NCI-H1105 (cell line): ENCODE measurements at regions not wholly inside any gene's neighbourhood (a gene's known extent, or its start where the extent isn't known, plus 50 kb on each side); places are given as distances from the start of the nearest gene placed in this dataset.
"Not testable (repeated sequence)": the region's sequence is repeated elsewhere in the genome, so short reads cannot be mapped to it uniquely, and the experiment has no call there.

ENCODE experiments used
- DNase-seq: peaks from one replicate; lab custom pipeline; 2025; lab: John Stamatoyannopoulos, UW

DNA sequence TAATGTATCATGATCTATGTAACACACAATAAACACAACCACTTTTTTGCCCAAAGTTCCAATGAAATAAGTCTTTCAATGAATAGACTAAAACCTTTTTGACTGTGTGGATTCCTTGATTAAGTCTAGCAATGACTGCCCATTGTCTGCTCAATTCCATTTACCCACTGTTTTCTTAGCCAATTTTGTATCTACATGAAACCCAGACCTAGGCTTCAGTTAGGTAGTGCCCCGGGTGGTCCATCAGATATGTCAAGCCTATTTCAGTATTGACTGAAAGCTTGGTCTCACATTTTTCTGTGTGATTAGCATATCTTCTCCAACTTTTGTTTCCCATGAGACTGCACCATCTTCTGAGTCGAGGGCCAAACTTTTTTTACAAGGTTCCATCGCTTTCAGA, 615.0 kb downstream of the C6orf118 start:
- DNase-seq: no peak

DNA sequence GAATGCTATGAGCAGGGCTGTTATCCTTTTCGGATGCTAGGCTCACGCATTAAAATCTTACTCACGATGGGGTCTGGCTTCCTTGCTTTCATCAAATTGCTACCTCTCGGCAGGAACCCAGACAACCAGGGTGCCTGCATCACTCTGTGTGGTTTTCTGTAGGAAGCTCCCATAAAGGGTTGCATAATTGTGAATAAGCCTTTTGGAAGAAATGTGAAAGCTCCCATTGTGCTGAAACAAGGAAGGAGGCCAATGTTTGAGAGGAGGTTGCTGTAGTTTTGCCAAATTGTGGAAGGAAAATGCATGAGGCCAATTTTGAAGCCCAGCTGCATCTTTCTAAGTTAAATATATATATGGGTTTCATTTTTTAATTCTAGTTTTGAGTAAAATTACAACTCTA, 615.5 kb downstream of the C6orf118 start:
- DNase-seq: peak; percentile 31

DNA sequence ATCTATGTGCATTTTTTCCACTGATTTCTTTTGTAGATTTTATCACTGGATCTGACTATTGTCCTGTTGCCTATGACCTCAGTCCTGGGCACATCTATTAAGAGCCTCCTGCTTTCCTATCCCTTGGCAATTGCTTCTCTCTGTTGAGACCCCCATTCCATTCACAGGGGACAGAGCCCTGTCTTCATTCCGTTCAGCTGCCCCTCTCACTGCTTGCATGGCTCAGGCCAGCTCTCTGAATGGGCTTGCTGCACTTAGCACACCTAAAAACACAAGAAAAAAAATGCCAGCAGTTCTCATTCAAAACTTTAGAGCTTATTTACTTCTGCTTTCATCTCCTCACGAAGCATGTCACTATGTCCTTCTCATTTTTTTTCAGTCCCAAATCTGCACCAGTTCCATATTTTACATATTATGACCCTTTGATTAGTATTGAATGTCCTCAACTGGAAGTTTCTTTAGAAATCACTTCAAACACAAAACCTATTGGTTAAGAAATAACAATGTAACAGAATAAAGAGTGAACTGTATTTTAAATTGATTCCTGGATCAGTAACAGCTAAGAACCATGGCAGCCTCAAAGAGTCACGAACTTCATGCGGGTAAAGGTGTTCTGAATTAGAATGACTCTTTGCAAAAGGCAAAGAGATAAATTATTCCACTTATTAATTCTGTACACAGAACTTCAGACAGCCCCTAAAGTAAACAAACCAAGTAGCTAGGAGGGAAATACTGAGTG, 616.5 kb downstream of the C6orf118 start:
- peak; percentile 6 for DNase-seq

DNA sequence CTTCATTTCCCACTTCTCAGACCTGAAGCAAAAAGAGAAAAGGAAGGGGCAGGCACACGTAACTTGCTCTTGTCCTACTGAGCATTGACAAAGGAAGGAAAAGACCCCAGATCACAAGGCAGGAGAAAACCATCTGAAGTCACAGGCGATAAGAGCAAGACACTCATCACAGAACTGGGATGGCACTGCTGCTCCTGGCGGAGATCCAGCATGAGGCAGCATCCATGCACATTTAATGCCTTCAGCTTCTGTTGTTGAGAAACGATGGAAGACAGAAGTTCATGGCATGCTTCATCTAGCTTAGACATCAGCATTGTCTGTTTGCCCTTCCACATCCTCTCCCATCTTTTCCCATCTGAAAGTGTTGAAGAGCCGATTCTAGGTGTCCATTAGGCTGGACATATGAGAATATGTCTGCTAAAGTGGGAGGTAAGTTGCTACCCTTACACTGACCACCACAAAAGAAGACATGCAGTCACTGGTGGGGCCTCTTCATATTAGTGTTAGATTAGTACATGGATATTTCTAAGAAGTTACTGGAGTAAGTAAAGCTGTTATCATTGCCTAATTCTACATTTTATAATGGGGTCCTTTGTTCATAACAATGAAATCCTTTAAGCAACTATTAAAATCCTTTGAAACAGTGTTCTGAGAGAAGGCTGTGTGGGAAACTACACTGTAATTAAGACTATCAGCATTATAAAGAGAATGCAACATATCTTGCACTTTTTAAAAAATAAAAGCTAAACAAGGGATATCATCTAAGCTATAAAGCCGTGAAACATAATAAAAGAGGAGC, 618.5 kb downstream of the C6orf118 start:
- no peak for DNase-seq

DNA sequence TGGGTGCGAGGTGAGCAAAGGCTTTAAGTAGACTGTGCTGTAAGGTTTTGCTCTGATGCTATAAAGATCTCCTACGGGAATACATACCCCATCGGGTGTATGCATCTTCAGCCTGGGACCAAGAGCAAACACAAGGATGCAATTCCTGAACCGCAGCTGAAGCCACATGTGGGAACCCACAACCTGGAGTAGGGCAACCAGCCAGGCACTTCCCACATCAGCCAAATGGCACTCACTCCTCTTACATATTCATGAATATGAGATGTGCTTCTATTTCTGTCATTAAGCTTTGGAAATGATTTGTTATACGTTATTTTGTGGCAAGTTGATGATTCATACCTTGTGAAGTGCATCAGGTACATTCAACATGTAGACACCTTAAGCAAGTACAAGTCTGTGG, 619.2 kb downstream of the C6orf118 start:
- no peak for DNase-seq

DNA sequence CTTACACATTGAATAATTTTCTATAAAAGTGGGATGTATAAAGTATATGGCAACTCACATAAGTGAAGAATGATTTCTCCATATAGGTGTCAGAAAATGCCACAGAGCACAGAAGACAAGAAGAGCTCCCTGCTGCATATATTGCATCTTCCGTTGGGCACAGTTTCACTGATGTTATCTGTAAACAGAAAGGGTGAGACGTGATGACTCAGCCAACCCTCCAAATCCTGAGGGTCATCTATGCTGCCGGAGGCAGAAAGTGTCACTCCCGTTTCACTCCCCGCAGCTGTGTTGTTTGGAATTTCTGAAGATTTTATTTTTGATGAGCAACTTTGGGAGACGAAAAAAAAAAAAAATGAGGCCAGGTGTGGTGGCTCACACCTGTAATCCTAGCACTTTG, 644.1 kb downstream of the C6orf118 start:
- no peak for DNase-seq

DNA sequence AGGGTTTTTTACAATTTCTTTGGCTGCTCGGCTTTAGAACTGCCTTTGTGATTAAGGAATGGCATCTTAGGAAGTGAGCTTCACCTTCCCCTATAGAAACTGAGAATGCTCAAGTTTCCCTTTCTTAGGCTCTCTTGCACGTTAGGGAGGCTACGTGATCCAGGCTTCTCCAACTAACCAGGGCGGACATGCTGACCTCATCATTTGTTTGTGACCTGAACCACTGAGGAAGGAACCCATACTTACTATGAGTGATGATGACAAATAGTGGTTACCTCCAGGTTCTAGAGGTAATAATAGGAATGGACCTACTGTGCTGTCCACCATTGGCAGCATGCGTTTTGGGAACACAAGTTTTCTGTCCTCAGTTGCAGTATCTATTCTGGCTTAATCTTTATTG, 645.8 kb downstream of the C6orf118 start:
- DNase-seq: no peak

DNA sequence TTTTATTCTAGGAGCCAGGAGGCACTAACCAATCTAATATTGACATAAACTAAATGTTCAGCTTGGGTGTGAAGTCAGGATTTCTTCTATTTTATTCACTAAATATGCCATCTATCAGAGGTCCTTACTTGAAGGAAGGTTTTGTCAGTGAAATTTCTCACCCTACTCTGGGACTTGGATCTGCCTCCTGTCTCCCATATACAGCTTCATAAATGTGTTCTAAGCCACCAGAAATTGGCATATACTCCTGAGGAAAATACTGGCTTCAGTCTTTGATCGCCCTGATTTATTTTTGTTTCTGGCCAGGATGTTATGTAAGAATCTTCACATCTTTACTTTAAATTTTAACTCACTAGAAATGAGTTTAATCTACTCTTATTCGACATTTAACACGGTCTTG, 647.7 kb downstream of the C6orf118 start:
- no peak for DNase-seq

DNA sequence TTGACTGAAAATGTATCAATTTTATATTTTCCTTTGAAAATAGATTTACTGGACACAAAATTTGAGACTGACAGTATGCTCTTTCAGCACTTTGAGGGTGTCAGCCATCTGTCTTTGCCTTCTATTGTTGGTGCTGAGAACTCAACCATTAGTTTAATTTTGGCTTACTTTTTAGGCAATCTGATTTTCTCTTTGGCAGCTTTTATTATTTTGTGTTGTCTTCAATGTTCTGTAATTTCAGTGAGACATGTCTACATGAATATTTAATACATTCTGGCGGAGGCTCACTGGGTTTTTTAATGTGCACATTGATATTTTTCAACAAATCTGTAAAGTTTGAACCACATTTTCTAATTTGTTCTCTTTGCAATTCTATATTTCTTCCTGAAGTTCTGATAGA, 648.6 kb downstream of the C6orf118 start:
- DNase-seq: no peak

DNA sequence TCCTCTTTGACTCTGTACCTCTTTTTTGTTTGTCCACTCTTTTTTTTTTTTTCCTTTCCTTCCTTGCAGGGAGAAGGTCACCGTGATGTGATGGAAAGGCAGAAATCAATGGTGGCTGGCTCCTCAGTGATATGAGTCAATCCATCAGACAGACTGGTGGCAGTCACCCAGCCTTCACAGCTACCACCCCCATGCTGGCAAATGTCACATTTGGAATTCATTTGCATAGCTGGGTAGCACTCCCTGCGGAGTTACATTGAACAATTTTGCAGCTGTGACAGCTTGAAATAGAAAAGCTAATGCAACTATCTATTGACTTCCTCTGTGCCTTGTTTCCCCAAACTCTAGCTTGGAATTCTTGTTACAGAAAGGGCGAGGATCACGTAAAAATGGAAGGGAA, 668.4 kb downstream of the C6orf118 start:
- DNase-seq: no peak

DNA sequence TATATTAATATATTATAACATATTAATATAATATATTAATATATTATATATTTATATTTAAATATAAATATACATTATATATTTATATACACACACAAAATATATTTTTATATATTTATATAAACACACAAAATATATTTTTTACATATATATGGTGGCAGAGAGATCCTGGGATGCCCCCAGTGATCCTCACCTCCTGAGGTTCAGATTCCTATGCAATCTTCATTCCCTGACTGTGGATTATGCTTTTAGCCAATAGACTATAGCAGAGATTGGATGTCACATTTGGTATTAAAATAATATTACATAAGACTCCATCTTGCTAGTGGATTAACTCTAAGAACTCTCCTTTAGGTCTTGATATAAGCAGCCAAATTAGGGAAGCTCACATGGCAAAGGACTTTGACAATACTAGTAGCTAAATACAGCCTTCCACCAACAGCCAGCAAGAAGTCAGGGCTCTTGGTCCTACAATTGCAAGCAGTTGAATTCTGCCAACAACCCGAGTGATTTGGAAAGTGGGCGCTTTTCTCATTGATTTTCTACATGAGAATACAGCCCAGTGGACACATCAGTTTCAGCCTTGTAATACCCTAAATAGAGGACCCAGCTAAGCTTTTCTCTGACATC, 681.0 kb downstream of the C6orf118 start:
- no peak for DNase-seq

DNA sequence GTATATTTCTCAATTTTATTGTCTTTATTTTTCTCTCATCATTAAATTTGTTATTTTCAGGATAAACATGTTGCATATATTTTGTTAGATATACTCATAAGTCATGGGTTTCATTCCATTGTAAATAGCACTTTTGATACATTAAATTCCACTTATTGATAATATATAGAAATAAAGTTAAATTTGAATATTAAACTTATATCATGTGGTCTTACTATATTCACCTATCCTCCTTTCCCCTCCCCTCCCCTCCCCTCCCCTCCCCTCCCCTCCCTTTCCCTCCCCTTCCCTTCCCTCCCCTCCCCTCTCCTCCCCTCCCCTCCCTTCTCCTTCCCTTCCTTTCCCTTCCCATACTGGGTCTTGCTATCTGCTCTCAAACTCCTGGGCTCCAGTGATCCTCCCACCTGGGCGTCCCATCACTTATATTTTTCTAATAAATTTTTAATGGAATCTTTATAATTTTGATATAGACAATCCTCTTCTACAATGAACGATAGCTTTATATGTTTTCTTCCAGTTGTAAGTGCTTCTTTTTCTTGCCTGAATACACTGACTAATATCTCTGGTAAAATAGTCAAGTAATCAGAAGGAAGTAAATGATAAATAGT, 692.4 kb downstream of the C6orf118 start:
- DNase-seq: no peak

DNA sequence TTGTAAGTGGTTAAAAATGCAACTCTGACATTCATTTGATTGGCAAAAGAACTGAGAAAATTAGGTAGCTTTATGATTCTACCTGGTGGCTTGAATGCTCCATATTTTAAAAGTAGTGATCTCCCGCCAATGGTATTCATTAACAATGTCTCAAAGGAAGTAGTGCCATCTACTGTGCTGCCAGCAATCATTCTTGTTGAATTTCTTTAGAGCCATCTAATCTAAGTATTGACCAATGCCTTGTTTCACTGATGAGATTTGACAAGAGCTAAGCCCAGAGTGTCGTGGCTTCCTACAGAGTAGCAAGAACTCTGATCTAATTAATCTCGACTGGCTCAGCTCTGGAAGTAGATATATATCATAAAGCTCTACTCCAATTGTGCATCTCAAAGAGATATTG, 696.7 kb downstream of the C6orf118 start:
- DNase-seq: no peak

DNA sequence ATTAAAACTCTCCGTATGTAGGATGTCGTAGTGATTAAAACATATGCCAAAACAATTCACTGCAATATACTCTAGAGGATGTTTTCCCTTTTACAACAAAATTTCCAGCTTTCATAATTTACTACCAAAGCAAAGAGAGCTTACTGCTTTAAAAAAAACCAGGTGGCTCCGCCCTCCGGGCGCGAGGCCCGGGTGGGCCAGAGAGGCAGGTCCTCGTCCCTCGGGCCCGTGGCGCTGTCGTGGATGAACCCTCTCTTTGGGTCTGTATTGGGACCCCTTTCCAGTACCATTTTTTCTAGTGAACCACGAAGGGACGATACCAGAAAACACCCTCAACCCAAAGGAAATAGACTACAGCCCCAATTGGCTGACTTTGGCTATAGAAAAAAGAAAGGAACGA, 698.5 kb downstream of the C6orf118 start:
- DNase-seq: not testable (repeated sequence)

DNA sequence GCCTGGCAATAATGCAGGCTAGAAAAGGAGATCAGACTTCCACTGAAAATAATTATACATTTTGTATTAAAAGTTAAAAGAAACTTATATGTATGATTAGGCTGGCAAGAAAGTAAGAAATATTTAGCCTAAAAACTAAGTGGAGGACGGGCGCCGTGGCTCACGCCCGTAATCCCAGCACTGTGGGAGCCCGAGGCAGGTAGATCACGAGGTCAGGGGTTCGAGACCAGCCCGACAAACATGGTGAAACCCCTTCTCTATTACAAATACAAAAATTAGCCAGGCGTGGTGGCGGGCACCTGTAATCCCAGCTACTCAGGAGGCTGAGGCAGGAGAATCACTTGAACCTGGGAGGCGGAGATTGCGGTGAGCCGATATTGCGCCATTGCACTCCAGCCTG, 707.0 kb downstream of the C6orf118 start:
- not testable (repeated sequence) for DNase-seq

DNA sequence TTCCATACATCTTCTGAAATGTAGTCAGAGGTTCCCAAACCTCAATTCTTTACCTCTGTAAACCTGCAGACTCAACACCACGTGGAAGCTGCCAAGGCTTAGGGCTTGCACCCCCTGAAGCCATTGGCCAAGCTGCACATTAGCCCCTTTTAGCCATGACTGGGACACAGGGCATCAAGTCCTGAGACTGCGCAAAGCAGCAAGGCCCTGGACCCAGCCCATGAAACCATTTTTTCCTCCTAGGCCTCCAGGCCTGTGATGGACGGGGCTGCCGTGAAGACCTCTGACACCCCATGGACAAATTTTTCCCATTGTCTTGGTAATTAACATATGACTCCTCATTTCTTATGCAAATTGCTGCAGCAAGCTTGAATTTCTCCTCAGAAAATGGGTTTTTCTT, 727.8 kb downstream of the C6orf118 start:
- no peak for DNase-seq

DNA sequence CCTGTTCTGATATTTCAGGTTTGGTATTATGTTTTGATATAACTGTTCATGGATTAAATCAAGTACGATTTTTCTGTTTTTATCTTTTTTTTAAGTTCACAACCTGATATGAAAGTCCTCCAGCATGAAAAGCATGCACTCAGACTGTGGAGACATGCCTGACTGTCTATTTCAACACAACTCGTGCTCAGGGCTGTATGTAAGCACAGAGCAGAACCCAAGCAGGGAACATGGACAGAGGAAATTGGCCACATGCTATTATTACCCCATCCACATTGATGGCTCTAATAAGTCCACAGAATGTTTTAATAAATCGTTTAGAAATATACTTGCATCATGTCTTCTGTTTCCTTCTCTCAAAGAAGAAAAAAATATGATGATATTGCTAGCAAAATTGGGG, 730.4 kb downstream of the C6orf118 start:
- no peak for DNase-seq

DNA sequence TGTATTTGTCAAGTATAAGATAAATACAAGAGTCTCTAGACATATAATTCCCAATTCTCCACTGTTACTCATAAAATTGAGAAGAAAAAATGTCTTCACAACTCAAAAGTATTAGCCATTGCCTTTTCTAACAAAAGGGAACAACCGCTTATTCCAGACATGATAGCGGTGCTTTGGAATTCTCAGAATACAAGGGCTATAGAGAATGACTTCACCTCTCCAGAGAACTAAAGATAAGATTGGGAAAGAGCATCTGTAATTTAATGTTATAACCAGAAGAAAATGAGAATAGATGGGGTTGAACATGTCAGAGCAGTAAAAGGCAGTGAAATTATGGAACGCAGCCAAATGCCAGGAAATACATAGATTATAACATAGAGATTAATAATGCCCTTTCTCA, 730.8 kb downstream of the C6orf118 start:
- no peak for DNase-seq

DNA sequence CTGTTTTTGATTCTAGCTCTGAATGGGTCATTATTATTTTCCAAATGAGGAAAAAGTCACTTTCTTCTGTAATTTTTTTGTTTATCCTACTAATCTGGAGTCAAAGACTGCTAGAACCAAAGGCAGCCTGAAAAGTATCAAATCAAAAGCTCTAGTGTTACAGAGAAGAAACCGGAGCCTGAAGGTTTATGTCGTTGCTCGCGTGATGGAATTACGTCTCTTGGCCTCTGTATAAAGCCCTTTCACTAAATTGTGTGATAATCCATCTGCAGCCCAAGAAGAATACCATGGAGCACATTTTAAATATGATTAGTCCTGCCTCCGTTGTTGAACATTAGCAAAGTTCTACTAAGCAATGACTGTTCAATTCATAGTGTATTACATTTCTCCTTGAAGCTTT, 738.6 kb downstream of the C6orf118 start:
- DNase-seq: no peak

DNA sequence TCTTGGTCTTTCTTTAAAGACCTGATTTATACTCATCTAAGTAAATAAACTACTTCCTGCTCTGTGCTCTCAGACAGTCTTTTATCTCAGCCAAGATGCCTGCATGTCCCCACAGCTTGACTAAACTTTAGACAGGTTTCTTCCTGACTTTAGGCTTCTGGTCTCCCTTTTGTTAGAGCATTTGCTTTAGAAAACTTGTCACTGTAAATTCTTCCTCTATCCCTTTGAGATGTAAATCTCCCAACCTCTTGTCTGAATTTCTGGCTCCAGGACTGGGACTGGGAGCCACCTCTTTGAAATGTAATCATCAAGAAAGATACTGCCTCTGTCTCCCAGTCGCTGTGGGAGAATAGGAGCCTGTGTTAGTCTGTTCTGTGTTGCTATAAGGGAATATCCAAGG, 739.9 kb downstream of the C6orf118 start:
- DNase-seq: no peak

DNA sequence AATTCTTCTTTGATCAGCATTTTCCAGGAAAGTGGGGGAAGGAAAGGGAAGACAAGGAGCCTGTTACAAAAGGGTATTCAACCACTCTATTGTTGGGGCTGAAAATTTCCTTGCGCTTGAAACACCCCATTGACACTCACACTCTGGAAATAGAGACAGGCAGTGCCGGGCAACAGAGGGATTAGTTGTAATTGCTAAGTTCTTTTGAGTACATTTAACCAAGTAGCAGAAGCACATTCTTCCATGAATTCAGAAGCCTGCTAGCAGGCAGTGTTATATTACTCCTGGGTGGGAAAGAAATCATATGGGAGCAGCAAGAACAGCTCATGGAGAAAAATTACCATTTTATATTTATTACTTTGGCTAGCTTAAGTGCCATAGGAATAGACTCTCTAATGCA, 745.5 kb downstream of the C6orf118 start:
- DNase-seq: no peak

DNA sequence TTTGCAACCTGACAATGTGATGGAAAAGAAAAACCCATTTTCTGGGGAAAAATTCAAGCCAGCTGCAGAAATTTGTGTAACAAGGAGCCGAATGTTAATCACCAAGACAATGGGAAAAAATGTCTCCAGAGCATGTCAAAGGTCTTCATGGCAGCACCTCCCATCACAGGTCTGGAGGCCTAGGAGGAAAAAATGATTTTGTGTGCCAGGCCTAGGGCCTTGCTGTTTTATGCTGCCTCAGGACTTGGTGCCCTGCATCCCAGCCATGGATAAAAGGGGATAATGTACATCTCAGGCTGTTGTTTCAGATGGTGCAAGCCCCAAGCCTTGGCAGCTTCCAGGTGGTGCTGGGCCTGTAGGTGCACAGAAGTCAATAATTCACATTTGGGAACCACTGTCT, 747.7 kb downstream of the C6orf118 start:
- no peak for DNase-seq
